Vagina (tissue), 2 donors: ENCODE measurements at regions not wholly inside any gene's neighbourhood (a gene's known extent, or its start where the extent isn't known, plus 50 kb on each side); places are given as distances from the start of the nearest gene placed in this dataset.
"Not testable (repeated sequence)": the region's sequence is repeated elsewhere in the genome, so short reads cannot be mapped to it uniquely, and the experiment has no call there.

ENCODE experiments used
- CTCF ChIP-seq, 3 experiments: fragments of 450-650 bp in 2 of 3; fragments of 200-600 bp in 1 of 3; sonication (generic) in 1 of 3; IDR thresholded peaks; one replicate each; pipeline ENCODE4 v1.5.1; 2017 to 2019; ENCODE audit warnings: antibody characterized with exemption in 3 of 3, mild to moderate bottlenecking in 2 of 3, moderate library complexity in 2 of 3
- POLR2AphosphoS5 ChIP-seq, 2 donors: sonication (generic); formaldehyde crosslinking; IDR thresholded peaks; one replicate each; pipeline ENCODE4 v1.9.0; 2017; ENCODE audit warnings: antibody characterized with exemption in 2 of 2, mild to moderate bottlenecking in 2 of 2, low read depth in 1 of 2; ENCODE audit not compliant: insufficient read depth in 1 of 2

GRCh38 chr2:223496853-223497252, 105.3 kb downstream of the SCG2 start:
- TF ChIP-seq CTCF (IDR thresholded peaks at IDR 0.05); POLR2AphosphoS5 (IDR thresholded peaks at IDR 0.05; ENCODE audit: insufficient read depth in 1 of 2, low read depth in 1 of 2): not testable (repeated sequence)
